GM12878 (cell line): ENCODE measurements at regions not wholly inside any gene's neighbourhood (a gene's known extent, or its start where the extent isn't known, plus 50 kb on each side); places are given as distances from the start of the nearest gene placed in this dataset.
A peak's percentile ranks its signal among the peaks of the same experiment; 100 is the strongest.
"Not testable (repeated sequence)": the region's sequence is repeated elsewhere in the genome, so short reads cannot be mapped to it uniquely, and the experiment has no call there.

Experiments used
- ATAC-seq: fragments of 200-7000 bp; cut with Tn5 transposase; 3 replicates; pipeline ENCODE4 v1.9.1; 2020; ENCODE audit warnings: mild to moderate bottlenecking, moderate library complexity
- BruUV-seq: library from RNA; stranded (reverse); fragments of 400-500 nt; replicated peaks from 2 replicates; lab custom pipeline; 2021; lab: Mats Ljungman, UMichigan
- CTCF ChIA-PET: fragments of 300-600 bp; sonication (Branson Sonifier 250); formaldehyde crosslinking; extraction: SDS; loops from one replicate; lab custom pipeline; 2021; ENCODE audit warnings: inconsistent platforms; lab: Yijun Ruan, JAX
- POLR2A ChIA-PET: fragments of 350-600 bp; formaldehyde crosslinking; extraction: SDS; loops from one replicate; lab custom pipeline; 2021; ENCODE audit warnings: inconsistent platforms; lab: Charles Lee
- RAD21 ChIA-PET: fragments of 300-600 bp; sonication (Branson Sonifier 250); formaldehyde crosslinking; loops from one replicate; lab custom pipeline; 2023; ENCODE audit warnings: antibody characterized with exemption; ENCODE audit not compliant: unreplicated experiment; lab: Charles Lee
- SMC1A ChIA-PET: fragments of 300-600 bp; sonication (Branson Sonifier 250); formaldehyde crosslinking; loops from one replicate; lab custom pipeline; 2023; ENCODE audit not compliant: unreplicated experiment, uncharacterized antibody; lab: Charles Lee
- DNase-seq: peaks from one replicate; pipeline ENCODE4 v3.0.0-alpha.2; 2011; ENCODE audit warnings: low read depth, low spot score
- FAIRE-seq: peaks from 3 replicates; lab custom pipeline; 2011; peaks lifted over from hg19 to GRCh38; lab: Jason Lieb, UNC
- H2AFZ ChIP-seq: 2 replicates; pipeline ENCODE4 v1.6.0; 2011; ENCODE audit warnings: low read depth, low read length, control low read depth; ENCODE audit not compliant: control insufficient read depth
- H3K27ac ChIP-seq: 2 replicates; pipeline ENCODE4 v1.5.1; 2011; ENCODE audit warnings: control low read depth; ENCODE audit not compliant: control insufficient read depth, insufficient read depth
- H3K27me3 ChIP-seq, 2 experiments: replicated peaks in 1 of 2; 2 replicates each; pipeline versions ENCODE4 v1.6.0 to v1.6.1; 2011; ENCODE audit warnings: low read length in 1 of 2; ENCODE audit not compliant: control insufficient read depth in 2 of 2, insufficient read depth in 2 of 2
- H3K36me3 ChIP-seq, 2 experiments: 2 replicates each; pipeline ENCODE4 v1.5.1; 2011; ENCODE audit warnings: low read length in 1 of 2; ENCODE audit not compliant: control insufficient read depth in 2 of 2, insufficient read depth in 2 of 2
- H3K4me1 ChIP-seq: 2 replicates; pipeline ENCODE4 v1.6.1; 2011; ENCODE audit warnings: mild to moderate bottlenecking, low read length, moderate library complexity, mixed read lengths; ENCODE audit not compliant: control insufficient read depth, insufficient read depth
- H3K4me2 ChIP-seq: 2 replicates; pipeline ENCODE4 v1.6.0; 2011; ENCODE audit warnings: control low read depth; ENCODE audit not compliant: control insufficient read depth, insufficient read depth
- H3K4me3 ChIP-seq: fragments of 200-600 bp; sonication (generic); 2 replicates; pipeline ENCODE4 v1.5.1; 2016
- H3K79me2 ChIP-seq: 2 replicates; pipeline ENCODE4 v1.6.0; 2011; ENCODE audit warnings: low read length; ENCODE audit not compliant: control insufficient read depth, insufficient read depth
- H3K9ac ChIP-seq: 2 replicates; pipeline ENCODE4 v1.8.0; 2011; ENCODE audit warnings: low read length, control low read depth, mixed read lengths; ENCODE audit not compliant: control insufficient read depth, insufficient read depth
- H3K9me3 ChIP-seq: replicated peaks from 3 replicates; pipeline ENCODE4 v1.5.1; 2011; ENCODE audit warnings: mild to moderate bottlenecking, low read length; ENCODE audit not compliant: control insufficient read depth, insufficient read depth
- H4K20me1 ChIP-seq: 2 replicates; pipeline ENCODE4 v1.6.0; 2011; ENCODE audit not compliant: control insufficient read depth, insufficient read depth
- WGBS: methylation state at CpG from one replicate; pipeline ENCODE4 v1.1.6; 2016; ENCODE audit warnings: low lambda C conversion rate; ENCODE audit not compliant: insufficient replicate concordance, insufficient coverage; ENCODE audit errors: missing lambda C conversion rate; 5-methylcytosine and 5-hydroxymethylcytosine counted together
- in situ Hi-C: fragments of 300-500 bp; cut with MboI; formaldehyde crosslinking; loops from 9 replicates; pipeline ENCODE4 v1.14.3; 2018; ENCODE audit warnings: mixed read lengths
- intact Hi-C: fragments of 100-400 bp; cut with micrococcal nuclease; formaldehyde crosslinking; loops from one replicate; pipeline ENCODE4 v1.14.2; 2022; ENCODE audit not compliant: unreplicated experiment
- TF ChIP-seq, protein P1 (sequence below): IDR thresholded peaks from 2 replicates; pipeline ENCODE4 v1.6.1; 2012; ENCODE audit warnings: mild to moderate bottlenecking, low read depth, low read length

DNA sequence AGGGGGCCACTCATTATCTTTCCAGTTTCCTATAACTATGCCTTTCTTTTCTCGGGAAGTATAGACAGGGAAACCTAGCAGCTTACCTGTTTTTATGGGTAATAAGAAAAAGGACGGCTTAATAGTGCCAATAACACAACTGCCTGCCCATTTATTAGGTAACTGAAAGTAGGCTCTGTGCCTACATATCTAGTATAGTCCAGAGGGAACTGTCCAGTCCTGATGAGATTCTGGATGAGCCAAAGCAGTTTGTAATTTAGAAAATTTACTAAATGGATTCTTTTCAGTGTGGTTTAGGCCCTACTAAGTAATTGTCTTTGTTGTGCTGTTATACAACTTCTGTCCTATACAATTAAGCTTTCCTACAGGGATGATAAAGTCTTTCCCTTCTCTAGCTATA lies 125.5 kb upstream of the CCZ1B start:
- POLR2A ChIA-PET, intact Hi-C loops: not testable (repeated sequence)
- 20% methylated on average over 2 of the region's 2 CpGs for WGBS

More for the DNA sequence above, 125.5 kb upstream of the CCZ1B start:
- RAD21 ChIA-PET, result interaction anchor here (1.3 kb wide), 1 partner anchor 152 kb away, joined by 3 read pairs; no protein-coding TSS in a partner anchor
- in situ Hi-C loops, result loop anchor here (10.0 kb wide), 2 partner anchors 583 to 1273 kb away; partner anchors contain the start of gene COL28A1
- not testable (repeated sequence) for DNase-seq, H3K27ac ChIP-seq, H2AFZ ChIP-seq, H3K4me1 ChIP-seq, H3K79me2 ChIP-seq, H3K9ac ChIP-seq, H3K4me3 ChIP-seq, H3K36me3 ChIP-seq, ATAC-seq, H4K20me1 ChIP-seq, BruUV-seq, FAIRE-seq, H3K27me3 ChIP-seq, H3K4me2 ChIP-seq, H3K9me3 ChIP-seq
- SMC1A ChIA-PET, result interaction anchor here (0.9 kb wide), 1 partner anchor 151 kb away, joined by 3 read pairs; no protein-coding TSS in a partner anchor
- CTCF ChIA-PET, result interaction anchor here (0.9 to 3.1 kb wide), 3 partner anchors 151 to 1344 kb away, joined by 3 to 10 read pairs (median 3); no protein-coding TSS in a partner anchor
- TF ChIP-seq, protein P1, sequence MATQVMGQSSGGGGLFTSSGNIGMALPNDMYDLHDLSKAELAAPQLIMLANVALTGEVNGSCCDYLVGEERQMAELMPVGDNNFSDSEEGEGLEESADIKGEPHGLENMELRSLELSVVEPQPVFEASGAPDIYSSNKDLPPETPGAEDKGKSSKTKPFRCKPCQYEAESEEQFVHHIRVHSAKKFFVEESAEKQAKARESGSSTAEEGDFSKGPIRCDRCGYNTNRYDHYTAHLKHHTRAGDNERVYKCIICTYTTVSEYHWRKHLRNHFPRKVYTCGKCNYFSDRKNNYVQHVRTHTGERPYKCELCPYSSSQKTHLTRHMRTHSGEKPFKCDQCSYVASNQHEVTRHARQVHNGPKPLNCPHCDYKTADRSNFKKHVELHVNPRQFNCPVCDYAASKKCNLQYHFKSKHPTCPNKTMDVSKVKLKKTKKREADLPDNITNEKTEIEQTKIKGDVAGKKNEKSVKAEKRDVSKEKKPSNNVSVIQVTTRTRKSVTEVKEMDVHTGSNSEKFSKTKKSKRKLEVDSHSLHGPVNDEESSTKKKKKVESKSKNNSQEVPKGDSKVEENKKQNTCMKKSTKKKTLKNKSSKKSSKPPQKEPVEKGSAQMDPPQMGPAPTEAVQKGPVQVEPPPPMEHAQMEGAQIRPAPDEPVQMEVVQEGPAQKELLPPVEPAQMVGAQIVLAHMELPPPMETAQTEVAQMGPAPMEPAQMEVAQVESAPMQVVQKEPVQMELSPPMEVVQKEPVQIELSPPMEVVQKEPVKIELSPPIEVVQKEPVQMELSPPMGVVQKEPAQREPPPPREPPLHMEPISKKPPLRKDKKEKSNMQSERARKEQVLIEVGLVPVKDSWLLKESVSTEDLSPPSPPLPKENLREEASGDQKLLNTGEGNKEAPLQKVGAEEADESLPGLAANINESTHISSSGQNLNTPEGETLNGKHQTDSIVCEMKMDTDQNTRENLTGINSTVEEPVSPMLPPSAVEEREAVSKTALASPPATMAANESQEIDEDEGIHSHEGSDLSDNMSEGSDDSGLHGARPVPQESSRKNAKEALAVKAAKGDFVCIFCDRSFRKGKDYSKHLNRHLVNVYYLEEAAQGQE, result 0 out of 2 replicates have a peak, but pooled peaks have one; percentile 17
